Fibroblast of villous mesenchyme (primary cell): ENCODE measurements at regions not wholly inside any gene's neighbourhood (a gene's known extent, or its start where the extent isn't known, plus 50 kb on each side); places are given as distances from the start of the nearest gene placed in this dataset.
A peak's percentile ranks its signal among the peaks of the same experiment; 100 is the strongest.

Experiments used
- DNase-seq: peaks from one replicate; pipeline ENCODE4 v3.0.0-alpha.2; 2010; ENCODE audit warnings: low read depth
- H3K4me3 ChIP-seq: 2 replicates; pipeline ENCODE4 v1.5.1; 2011; ENCODE audit warnings: low read depth, mild to moderate bottlenecking, low read length
- TF ChIP-seq, protein P1 (sequence below): IDR thresholded peaks from 2 replicates; pipeline ENCODE4 v1.5.1; 2012; ENCODE audit warnings: low read depth, mild to moderate bottlenecking, low read length; ENCODE audit not compliant: insufficient read depth

DNA sequence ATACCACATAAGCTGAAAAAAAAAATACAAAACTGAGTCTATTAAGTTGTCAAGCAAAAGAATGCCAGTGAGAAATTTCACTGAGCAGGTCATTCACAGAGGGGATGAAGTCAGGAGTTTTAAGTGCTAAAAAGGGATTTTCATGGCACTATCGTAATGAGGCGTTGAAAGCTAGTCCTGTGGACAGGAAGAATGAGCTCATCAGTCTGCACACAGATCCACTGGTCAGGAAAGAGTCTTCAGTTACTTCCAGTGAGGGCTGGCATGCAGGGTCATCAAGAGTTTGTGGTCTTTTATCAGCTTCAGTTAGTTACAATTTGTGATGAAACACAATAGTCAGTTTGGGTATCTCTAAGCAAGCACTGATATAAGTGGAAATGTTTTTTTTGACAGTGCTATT, 88.1 kb upstream of the WSCD2 start:
- no peak for DNase-seq
- no peak overlapping the region for H3K4me3 ChIP-seq
- TF ChIP-seq, protein P1, sequence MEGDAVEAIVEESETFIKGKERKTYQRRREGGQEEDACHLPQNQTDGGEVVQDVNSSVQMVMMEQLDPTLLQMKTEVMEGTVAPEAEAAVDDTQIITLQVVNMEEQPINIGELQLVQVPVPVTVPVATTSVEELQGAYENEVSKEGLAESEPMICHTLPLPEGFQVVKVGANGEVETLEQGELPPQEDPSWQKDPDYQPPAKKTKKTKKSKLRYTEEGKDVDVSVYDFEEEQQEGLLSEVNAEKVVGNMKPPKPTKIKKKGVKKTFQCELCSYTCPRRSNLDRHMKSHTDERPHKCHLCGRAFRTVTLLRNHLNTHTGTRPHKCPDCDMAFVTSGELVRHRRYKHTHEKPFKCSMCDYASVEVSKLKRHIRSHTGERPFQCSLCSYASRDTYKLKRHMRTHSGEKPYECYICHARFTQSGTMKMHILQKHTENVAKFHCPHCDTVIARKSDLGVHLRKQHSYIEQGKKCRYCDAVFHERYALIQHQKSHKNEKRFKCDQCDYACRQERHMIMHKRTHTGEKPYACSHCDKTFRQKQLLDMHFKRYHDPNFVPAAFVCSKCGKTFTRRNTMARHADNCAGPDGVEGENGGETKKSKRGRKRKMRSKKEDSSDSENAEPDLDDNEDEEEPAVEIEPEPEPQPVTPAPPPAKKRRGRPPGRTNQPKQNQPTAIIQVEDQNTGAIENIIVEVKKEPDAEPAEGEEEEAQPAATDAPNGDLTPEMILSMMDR = no peak

DNA sequence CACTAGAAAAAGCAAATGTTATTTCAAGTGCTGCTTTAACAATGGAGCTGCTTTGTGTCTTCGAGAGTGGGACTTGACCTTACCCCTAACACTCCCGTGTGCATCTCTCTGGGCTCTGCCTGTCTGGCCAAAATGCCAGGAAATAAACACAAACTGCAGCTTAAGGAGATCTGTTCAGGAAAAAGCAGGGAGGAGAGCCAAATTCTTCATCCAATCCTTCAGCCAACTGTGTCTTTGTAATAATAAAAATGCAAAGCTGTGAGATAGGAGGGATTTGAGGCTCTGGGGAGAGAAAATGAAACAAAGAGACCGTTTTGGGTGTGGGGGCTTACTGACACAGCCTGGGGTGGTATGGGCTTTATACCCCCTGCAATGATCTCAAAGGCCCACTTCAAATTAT, 85.8 kb upstream of the WSCD2 start:
- no peak overlapping the region for H3K4me3 ChIP-seq
- TF ChIP-seq, protein P1 = no peak
- DNase-seq = no peak

DNA sequence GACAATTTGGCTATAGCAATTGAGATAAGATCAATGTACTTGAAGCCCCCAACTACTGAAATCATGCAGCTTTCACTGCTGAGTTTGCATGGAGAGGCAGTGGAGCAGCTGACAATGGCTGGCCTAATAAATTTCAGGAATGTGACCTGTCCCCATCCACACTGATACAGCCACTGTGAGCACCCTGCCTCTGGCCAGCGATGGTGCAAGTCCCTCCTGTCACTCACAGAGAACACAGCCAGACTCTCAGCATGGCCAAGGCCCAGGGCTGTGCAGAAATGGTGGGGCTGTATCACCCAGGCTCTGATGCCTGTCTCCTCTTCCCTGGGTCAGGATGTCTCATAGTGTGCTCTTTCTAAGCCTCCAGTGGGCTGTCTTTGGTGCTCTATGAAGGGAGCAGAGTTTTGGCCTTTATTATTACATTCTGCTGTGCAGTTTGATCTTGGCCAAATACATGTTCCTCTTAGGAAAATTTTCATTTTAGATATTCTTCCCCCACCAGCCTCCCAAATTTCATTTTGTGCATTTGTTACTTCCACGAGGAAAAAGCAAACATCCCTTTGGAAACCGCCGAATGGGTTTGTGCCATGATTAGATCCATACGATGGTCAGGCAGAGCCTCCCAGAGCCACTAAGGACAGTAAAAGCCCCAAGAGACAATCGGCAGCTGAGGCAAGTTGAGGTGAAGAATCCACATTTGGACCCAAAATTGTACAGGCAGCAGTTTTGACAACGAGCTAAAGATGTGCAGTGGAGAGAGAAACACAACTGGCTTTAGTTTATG, 85.1 kb upstream of the WSCD2 start:
- no peak for DNase-seq
- TF ChIP-seq, protein P1 = no peak

DNA sequence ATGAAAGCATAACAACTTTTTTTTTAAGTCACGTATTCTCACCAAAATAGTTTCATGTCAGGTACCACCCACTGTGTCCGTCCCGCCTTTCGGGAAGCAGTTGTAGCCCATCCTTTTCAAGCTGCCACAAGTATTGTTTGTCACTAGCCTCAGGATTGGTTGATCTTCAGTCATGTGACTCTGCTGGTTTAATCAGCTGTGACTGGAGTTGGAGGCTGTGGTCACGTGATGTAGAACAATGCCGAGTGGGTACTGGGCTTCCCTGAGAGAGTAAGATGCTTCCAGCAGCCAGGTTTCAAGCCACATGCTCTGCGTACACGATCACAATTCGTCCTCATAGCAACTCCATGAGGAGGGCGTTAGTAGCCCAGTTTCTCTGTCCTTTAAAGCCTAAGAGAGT, 83.0 kb upstream of the WSCD2 start:
- DNase-seq = no peak
- H3K4me3 ChIP-seq = no peak overlapping the region
- TF ChIP-seq, protein P1 = no peak

More for the DNA sequence above, 85.1 kb upstream of the WSCD2 start:
- no peak overlapping the region for H3K4me3 ChIP-seq

DNA sequence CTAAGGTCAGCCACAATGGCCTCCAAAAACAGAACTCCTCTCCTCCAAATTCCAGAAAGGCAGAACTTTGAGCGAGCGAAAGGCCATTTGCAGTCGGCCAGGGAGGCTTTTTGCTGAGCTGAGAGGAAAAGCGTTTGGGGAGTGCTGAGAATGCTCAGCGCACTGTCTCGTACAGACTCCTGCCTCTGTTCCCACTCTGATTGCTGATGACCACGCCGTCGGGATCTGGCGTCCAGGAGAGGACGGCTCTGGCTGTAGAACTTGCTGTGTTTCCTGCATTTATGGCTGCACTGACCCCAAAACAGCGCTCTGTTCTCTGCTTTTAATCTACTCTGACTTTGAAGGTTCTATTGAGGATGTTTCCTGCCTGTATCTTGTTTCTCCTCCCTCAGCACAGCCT, 82.4 kb upstream of the WSCD2 start:
- H3K4me3 ChIP-seq = no peak overlapping the region
- TF ChIP-seq, protein P1 = no peak
- no peak for DNase-seq

DNA sequence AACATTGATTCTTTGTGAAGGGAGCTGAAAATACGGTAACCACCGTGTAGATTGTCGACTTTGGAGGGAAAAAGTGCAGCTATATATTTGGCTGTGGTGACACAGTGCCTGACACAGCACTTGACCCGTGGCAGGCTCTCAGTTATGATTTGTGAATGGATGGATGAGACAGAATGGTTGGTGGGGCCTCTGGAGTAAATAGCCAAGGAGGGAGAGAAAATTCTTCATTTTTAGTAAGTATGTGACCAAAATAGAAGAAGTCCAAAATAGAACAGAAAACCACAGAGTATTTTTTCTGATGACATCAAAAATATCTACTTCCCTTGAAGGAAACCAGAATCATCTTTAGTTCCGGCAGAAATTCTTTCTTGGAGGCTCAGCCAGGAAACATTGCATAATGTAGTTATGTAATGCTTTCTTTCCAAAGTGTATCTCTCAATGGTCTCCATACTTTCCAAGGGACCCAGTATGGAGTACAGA, 82.0 kb upstream of the WSCD2 start:
- H3K4me3 ChIP-seq = no peak overlapping the region
- TF ChIP-seq, protein P1 = no peak
- peak; percentile 2 for DNase-seq

DNA sequence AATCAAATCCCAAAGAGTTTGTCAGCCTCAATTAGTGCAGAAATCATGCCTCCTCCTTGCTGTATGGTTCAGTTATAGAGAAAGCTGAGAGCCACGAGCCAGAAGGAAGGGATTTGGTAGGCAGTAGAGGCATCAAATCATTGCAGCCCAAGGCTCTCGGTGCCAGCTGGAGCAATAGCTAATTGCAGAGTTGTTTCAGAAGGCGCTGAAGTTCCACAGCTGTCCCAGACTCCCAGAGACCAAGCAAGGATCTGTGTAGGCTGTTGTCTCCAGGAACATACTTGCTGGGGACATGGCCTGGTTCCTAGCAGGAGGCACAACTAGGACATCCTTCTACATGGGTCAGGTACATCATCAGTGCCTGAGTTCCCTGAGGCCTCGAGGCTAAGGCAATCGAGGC, 80.4 kb upstream of the WSCD2 start:
- DNase-seq = no peak
- H3K4me3 ChIP-seq = no peak overlapping the region
- TF ChIP-seq, protein P1 = no peak
